Heart right ventricle (tissue), 16 donors: ENCODE measurements at regions not wholly inside any gene's neighbourhood (a gene's known extent, or its start where the extent isn't known, plus 50 kb on each side); places are given as distances from the start of the nearest gene placed in this dataset.

Experiments used
- ATAC-seq, 8 donors: fragments of 200-7000 bp; cut with Tn5 transposase; one replicate each; pipeline ENCODE4 v1.9.1; 2020; ENCODE audit warnings: mild to moderate bottlenecking in 8 of 8, moderate library complexity in 8 of 8, moderate number of reproducible peaks in 1 of 8
- DNase-seq, 2 donors: peaks; one replicate each; pipeline ENCODE4 v3.0.0-alpha.2; 2020
- H3K27ac ChIP-seq, 10 donors: fragments of 200-600 bp; sonication (generic) in 2 of 10; one replicate each; pipeline versions ENCODE4 v1.5.0 to v1.8.0; 2020 to 2022; ENCODE audit warnings: mild to moderate bottlenecking in 3 of 10
- H3K27me3 ChIP-seq, 7 donors: fragments of 200-600 bp; one replicate each; pipeline ENCODE4 v1.8.0; 2021 to 2022; ENCODE audit warnings: mild to moderate bottlenecking in 2 of 7
- H3K36me3 ChIP-seq, 9 donors: fragments of 200-600 bp; sonication (generic) in 1 of 9; one replicate each; pipeline versions ENCODE4 v1.5.0 to v1.8.0; 2020 to 2022; ENCODE audit warnings: mild to moderate bottlenecking in 2 of 9
- H3K4me1 ChIP-seq, 9 donors: fragments of 200-600 bp; sonication (generic) in 1 of 9; one replicate each; pipeline versions ENCODE4 v1.5.0 to v1.8.0; 2020 to 2022; ENCODE audit warnings: mild to moderate bottlenecking in 4 of 9
- H3K4me3 ChIP-seq, 10 donors: fragments of 200-600 bp; sonication (generic) in 2 of 10; one replicate each; pipeline versions ENCODE4 v1.5.0 to v1.8.0; 2020 to 2022; ENCODE audit warnings: mild to moderate bottlenecking in 7 of 10, moderate library complexity in 2 of 10
- H3K9me3 ChIP-seq, 11 donors: fragments of 200-600 bp in 10 of 11; sonication (generic) in 2 of 11; one replicate each; pipeline versions ENCODE4 v1.5.0 to v1.8.0; 2013 to 2022; ENCODE audit warnings: mild to moderate bottlenecking in 2 of 11, control low read depth in 1 of 11, moderate library complexity in 1 of 11
- CTCF ChIP-seq, 9 donors: fragments of 200-600 bp; sonication (generic) in 2 of 9; IDR thresholded peaks; one replicate each; pipeline versions ENCODE4 v1.5.0 to v1.8.0; 2021 to 2022; ENCODE audit warnings: antibody characterized with exemption in 9 of 9, mild to moderate bottlenecking in 5 of 9, moderate library complexity in 1 of 9
- WGBS, 2 donors: extraction: QIAGEN DNeasy Blood & Tissue Kit; methylation state at CpG; one replicate each; pipeline ENCODE4 v1.1.7; 2013; ENCODE audit warnings: inconsistent platforms in 1 of 2; 5-methylcytosine and 5-hydroxymethylcytosine counted together
- intact Hi-C, 10 donors: fragments of 100-400 bp; cut with DNase I; formaldehyde crosslinking; loops; one replicate each; pipeline versions ENCODE4 v1.11.1 to v1.14.2; 2022
- donor health status: Arrhythmogenic right ventricular cardiomyopathy.
- donor health status: ischemic (EF 13 %, LVEDD 7.1; RV severe dilation, severe dysfunction).
- donor health status: healthy with polysubstance abuse.
- donor health status: DM: no; HTN: yes; CAD: no.
- donor health status: DM: no; HTN: no; CAD: no.
- donor health status: ischemic (EF 25% LVEDD 6.9; RV normal size, moderate dysfunction).
- donor health status: ischemic (EF 25% LVEDD 5.7; RV mildly dilated, moderate dysfunction).
- donor health status: healthy.
- donor health status: DM: yes; HTN: yes; CAD: no.
- donor health status: Ischemic cardiomyopathy.
- donor health status: ischemic (EF 35%, LVEDD 5.7; RV mildly dilated, moderate dysfunction).
- donor health status: nonischemic (EF 11% LVEDD 7.7; RV severe dilation, severe dysfunction).
- donor health status: DM: yes; HTN: yes; CAD: no.
- donor health status: PGD.
- donor health status: ischemic (EF 29% LVEDD 5.4; RV normal size, mild dysfunction).
- donor health status: nonischemic (EF 23%, LVEDD 6.1; RV moderate dilation, normal function).

- intact Hi-C loops = loop anchor here in 1 of 10 donors (10.0 kb wide), 1 partner anchor 180 kb away; no protein-coding TSS in a partner anchor
- Histone ChIP-seq H3K9me3 (no peaks in the 10 kb centered on the region), H3K4me1 (no peaks in the 10 kb centered on the region), H3K27me3 (peaks cover 0 to 15% (median 0%) of the 10 kb centered on the region in 7 donors), H3K36me3 (no peaks in the 10 kb centered on the region), H3K27ac (no peak overlapping the region), H3K4me3 (no peak overlapping the region)
- ATAC-seq (no peak), DNase-seq (no peak)
- no peak for TF ChIP-seq CTCF (IDR thresholded peaks at IDR 0.05)
- 38 to 42% methylated on average over 2 of the region's 2 CpGs for WGBS, 2 donors
Observed at GRCh38 chr9:38285236-38285635, 107.3 kb upstream of the ALDH1B1 start.

GRCh38 chr9:38284588-38285051, 107.9 kb upstream of the ALDH1B1 start:
- ATAC-seq (no peak), DNase-seq (no peak)
- H3K36me3 ChIP-seq = no peaks in the 10 kb centered on the region
- H3K4me1 ChIP-seq = no peaks in the 10 kb centered on the region
- intact Hi-C loops = loop anchor here in 1 of 10 donors (10.0 kb wide), 1 partner anchor 180 kb away; no protein-coding TSS in a partner anchor
- peaks cover 0 to 15% (median 0%) of the 10 kb centered on the region in 7 donors for H3K27me3 ChIP-seq
- H3K4me3 ChIP-seq = no peak overlapping the region
- TF ChIP-seq CTCF (IDR thresholded peaks at IDR 0.05) = no peak
- H3K27ac ChIP-seq = no peak overlapping the region
- WGBS, 2 donors = 51 to 59% methylated on average over 10 of the region's 10 CpGs
- no peaks in the 10 kb centered on the region for H3K9me3 ChIP-seq

- Histone ChIP-seq H3K4me1 (no peaks in the 10 kb centered on the region), H3K27me3 (peaks cover 0 to 15% (median 0%) of the 10 kb centered on the region in 7 donors), H3K4me3 (no peak overlapping the region), H3K9me3 (no peaks in the 10 kb centered on the region), H3K36me3 (no peaks in the 10 kb centered on the region), H3K27ac (no peak overlapping the region)
- no peak for TF ChIP-seq CTCF (IDR thresholded peaks at IDR 0.05)
- ATAC-seq (no peak), DNase-seq (no peak)
- intact Hi-C loops = loop anchor here in 1 of 10 donors (10.0 kb wide), 1 partner anchor 179 kb away; no protein-coding TSS in a partner anchor
- WGBS, 2 donors = 84 to 86% methylated on average over 9 of the region's 9 CpGs
Observed at GRCh38 chr9:38284039-38284575, 108.4 kb upstream of the ALDH1B1 start.

GRCh38 chr9:38282756-38283155, 109.7 kb upstream of the ALDH1B1 start:
- Histone ChIP-seq H3K27me3 (peaks cover 0 to 15% (median 0%) of the 10 kb centered on the region in 7 donors), H3K4me1 (no peaks in the 10 kb centered on the region), H3K27ac (no peak overlapping the region), H3K9me3 (no peaks in the 10 kb centered on the region), H3K36me3 (no peaks in the 10 kb centered on the region), H3K4me3 (no peak overlapping the region)
- intact Hi-C loops = loop anchor here in 1 of 10 donors (10.0 kb wide), 1 partner anchor 178 kb away; no protein-coding TSS in a partner anchor
- no peak for ATAC-seq
- no peak for TF ChIP-seq CTCF (IDR thresholded peaks at IDR 0.05)
- DNase-seq = no peak
- 63 to 65% methylated on average over 4 of the region's 4 CpGs for WGBS, 2 donors
